ENCODE measurements at regions not wholly inside any gene's neighbourhood (a gene's known extent, or its start where the extent isn't known, plus 50 kb on each side); places are given as distances from the start of the nearest gene placed in this dataset.

GRCh38 chr12:125720961-125721360 lies 655.7 kb downstream of the AACS start:
- no peak for TF ChIP-seq EZH2 (IDR thresholded peaks at IDR 0.05; ENCODE audit: borderline replicate concordance, low read depth, low read length, severe bottlenecking)
- no peak for TF ChIP-seq POLR2AphosphoS5 (IDR thresholded peaks at IDR 0.05; ENCODE audit: insufficient read depth, low read depth, low read length)
- TF ChIP-seq CTCF (IDR thresholded peaks at IDR 0.05; ENCODE audit: extremely low read depth in 1 of 2, insufficient read depth in 1 of 2, low read depth in 1 of 2, low read length in 2 of 2): no peak
- no peak for TF ChIP-seq POLR2A (IDR thresholded peaks at IDR 0.05; ENCODE audit: low read depth, low read length)
- no peak for TF ChIP-seq JUN (IDR thresholded peaks at IDR 0.05; ENCODE audit: borderline replicate concordance, insufficient read depth, insufficient read length, low read depth)
- peak; percentile 1 for TF ChIP-seq MAX (IDR thresholded peaks at IDR 0.05; ENCODE audit: insufficient read depth, insufficient read length)

All from endothelial cell of umbilical vein (primary cell).